ENCODE measurements at regions not wholly inside any gene's neighbourhood (a gene's known extent, or its start where the extent isn't known, plus 50 kb on each side); places are given as distances from the start of the nearest gene placed in this dataset.

- TF ChIP-seq, protein P1, sequence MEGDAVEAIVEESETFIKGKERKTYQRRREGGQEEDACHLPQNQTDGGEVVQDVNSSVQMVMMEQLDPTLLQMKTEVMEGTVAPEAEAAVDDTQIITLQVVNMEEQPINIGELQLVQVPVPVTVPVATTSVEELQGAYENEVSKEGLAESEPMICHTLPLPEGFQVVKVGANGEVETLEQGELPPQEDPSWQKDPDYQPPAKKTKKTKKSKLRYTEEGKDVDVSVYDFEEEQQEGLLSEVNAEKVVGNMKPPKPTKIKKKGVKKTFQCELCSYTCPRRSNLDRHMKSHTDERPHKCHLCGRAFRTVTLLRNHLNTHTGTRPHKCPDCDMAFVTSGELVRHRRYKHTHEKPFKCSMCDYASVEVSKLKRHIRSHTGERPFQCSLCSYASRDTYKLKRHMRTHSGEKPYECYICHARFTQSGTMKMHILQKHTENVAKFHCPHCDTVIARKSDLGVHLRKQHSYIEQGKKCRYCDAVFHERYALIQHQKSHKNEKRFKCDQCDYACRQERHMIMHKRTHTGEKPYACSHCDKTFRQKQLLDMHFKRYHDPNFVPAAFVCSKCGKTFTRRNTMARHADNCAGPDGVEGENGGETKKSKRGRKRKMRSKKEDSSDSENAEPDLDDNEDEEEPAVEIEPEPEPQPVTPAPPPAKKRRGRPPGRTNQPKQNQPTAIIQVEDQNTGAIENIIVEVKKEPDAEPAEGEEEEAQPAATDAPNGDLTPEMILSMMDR (conservative IDR thresholded peaks at IDR 0.05; ENCODE audit: low read depth in 2 of 2) = no peak
- no peak for TF ChIP-seq POLR2AphosphoS5 (IDR thresholded peaks at IDR 0.05; ENCODE audit: low read depth)
- TF ChIP-seq STAT1 (IDR thresholded peaks at IDR 0.05; ENCODE audit: unreplicated experiment) = no peak
- TF ChIP-seq JUNB (IDR thresholded peaks at IDR 0.05; ENCODE audit: unreplicated experiment) = no peak
- TF ChIP-seq EZH2 (IDR thresholded peaks at IDR 0.05; ENCODE audit: low read depth, unreplicated experiment) = no peak
Measured at GRCh38 chr7:18343047-18343446, 152.5 kb upstream of the HDAC9 start.

All from GM23338 (cell line).